ENCODE measurements at regions not wholly inside any gene's neighbourhood (a gene's known extent, or its start where the extent isn't known, plus 50 kb on each side); places are given as distances from the start of the nearest gene placed in this dataset.

DNA sequence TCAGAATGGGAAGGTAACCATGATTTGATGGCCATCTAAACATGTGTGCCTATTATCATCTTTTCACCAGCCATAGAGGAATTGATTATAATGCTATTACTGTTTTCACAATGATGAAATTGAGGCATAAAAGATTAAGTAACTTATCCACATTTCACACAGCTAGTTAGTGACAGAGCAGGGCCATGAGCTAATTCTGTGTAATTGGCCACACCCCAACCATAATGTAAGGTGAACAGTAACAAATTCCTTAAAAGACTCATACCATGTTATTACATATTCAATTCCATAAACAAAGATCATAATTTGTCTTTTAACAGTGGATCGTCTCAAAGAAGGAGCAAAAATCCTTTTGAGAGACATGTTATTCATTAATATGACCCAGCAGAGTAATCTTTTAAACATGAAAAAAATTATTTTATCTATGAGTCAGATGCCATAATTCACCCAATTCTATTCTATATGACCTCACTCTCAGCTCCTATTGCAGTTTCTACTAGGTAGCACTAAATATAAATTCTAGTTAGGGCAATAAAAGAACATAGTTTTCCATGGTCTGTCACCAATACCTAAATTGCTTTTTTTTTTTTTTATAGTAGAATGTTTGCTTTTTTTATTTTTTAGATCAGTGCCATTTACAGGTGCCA, 475.8 kb upstream of the SLC39A10 start:
- intact Hi-C loops (cut with micrococcal nuclease) = no loop called here
- ChIA-PET CTCF (no interaction called here), POLR2A (no interaction called here)
- Histone ChIP-seq H3K9me1 (replicated peaks; ENCODE audit: control insufficient read depth, extremely low read depth, insufficient read depth, low read length) (no peaks in the 10 kb centered on the region), H3K27me3 (ENCODE audit: control insufficient read depth in 2 of 2, insufficient read depth in 2 of 2, low read length in 2 of 2) (no peaks in the 10 kb centered on the region), H3K4me2 (ENCODE audit: insufficient read depth, low read length) (no peak overlapping the region), H3K9ac (replicated peaks; ENCODE audit: extremely low read depth, insufficient read depth, low read length) (no peak overlapping the region), H3K36me3 (ENCODE audit: control insufficient read depth in 2 of 2, extremely low read depth in 1 of 2, insufficient read depth in 2 of 2, low read length in 2 of 2) (no peaks in the 10 kb centered on the region), H3K4me3 (replicated peaks in 1 of 3; ENCODE audit: insufficient read depth in 1 of 3, low read depth in 1 of 3, low read length in 3 of 3) (no peak overlapping the region), H4K20me1 (replicated peaks; ENCODE audit: control insufficient read depth, extremely low read depth, insufficient read depth, low read length) (no peaks in the 10 kb centered on the region), H3K9me3 (replicated peaks; ENCODE audit: control insufficient read depth, insufficient read depth, low read length) (no peaks in the 10 kb centered on the region), H3K27ac (ENCODE audit: insufficient read depth, low read depth, low read length) (no peak overlapping the region), H2AFZ (ENCODE audit: low read depth, low read length) (no peak overlapping the region), H3K4me1 (ENCODE audit: control insufficient read depth, extremely low read depth, insufficient read depth, low read length) (no peaks in the 10 kb centered on the region), H3K79me2 (ENCODE audit: control insufficient read depth, insufficient read depth, low read length) (no peaks in the 10 kb centered on the region)
- TF ChIP-seq EZH2 (IDR thresholded peaks at IDR 0.05; ENCODE audit: borderline replicate concordance, low read depth, low read length, severe bottlenecking) (no peak), POLR2A (IDR thresholded peaks at IDR 0.05; ENCODE audit: low read depth, low read length) (no peak), FOS (IDR thresholded peaks at IDR 0.05; ENCODE audit: borderline replicate concordance, insufficient read depth, low read length) (no peak), POLR2AphosphoS5 (IDR thresholded peaks at IDR 0.05; ENCODE audit: insufficient read depth, low read depth, low read length) (no peak), MYC (IDR thresholded peaks at IDR 0.05; ENCODE audit: low read depth, low read length) (no peak), JUN (IDR thresholded peaks at IDR 0.05; ENCODE audit: borderline replicate concordance, insufficient read depth, insufficient read length, low read depth) (no peak), GATA2 (IDR thresholded peaks at IDR 0.05; ENCODE audit: insufficient read depth, insufficient read length, low read depth, low read length) (no peak)
- TF ChIP-seq, protein P1, sequence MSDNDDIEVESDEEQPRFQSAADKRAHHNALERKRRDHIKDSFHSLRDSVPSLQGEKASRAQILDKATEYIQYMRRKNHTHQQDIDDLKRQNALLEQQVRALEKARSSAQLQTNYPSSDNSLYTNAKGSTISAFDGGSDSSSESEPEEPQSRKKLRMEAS (IDR thresholded peaks at IDR 0.05; ENCODE audit: insufficient read depth, insufficient read length) = no peak
- TF ChIP-seq, protein P2, sequence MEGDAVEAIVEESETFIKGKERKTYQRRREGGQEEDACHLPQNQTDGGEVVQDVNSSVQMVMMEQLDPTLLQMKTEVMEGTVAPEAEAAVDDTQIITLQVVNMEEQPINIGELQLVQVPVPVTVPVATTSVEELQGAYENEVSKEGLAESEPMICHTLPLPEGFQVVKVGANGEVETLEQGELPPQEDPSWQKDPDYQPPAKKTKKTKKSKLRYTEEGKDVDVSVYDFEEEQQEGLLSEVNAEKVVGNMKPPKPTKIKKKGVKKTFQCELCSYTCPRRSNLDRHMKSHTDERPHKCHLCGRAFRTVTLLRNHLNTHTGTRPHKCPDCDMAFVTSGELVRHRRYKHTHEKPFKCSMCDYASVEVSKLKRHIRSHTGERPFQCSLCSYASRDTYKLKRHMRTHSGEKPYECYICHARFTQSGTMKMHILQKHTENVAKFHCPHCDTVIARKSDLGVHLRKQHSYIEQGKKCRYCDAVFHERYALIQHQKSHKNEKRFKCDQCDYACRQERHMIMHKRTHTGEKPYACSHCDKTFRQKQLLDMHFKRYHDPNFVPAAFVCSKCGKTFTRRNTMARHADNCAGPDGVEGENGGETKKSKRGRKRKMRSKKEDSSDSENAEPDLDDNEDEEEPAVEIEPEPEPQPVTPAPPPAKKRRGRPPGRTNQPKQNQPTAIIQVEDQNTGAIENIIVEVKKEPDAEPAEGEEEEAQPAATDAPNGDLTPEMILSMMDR (IDR thresholded peaks at IDR 0.05; ENCODE audit: extremely low read depth in 1 of 2, insufficient read depth in 1 of 2, low read depth in 1 of 2, low read length in 2 of 2) = no peak
- dilution Hi-C loops (cut with MboI; ENCODE audit: extremely low pct_ligation_motif_present, low sequenced_read_pairs) = no loop called here
- no TSS peak for BruUV-seq (replicated peaks)
- FAIRE-seq (no peak), DNase-seq (ENCODE audit: low read depth, low spot score) (no peak)

Measured in endothelial cell of umbilical vein (primary cell).